SU-DHL-6 (cell line): ENCODE measurements at regions not wholly inside any gene's neighbourhood (a gene's known extent, or its start where the extent isn't known, plus 50 kb on each side); places are given as distances from the start of the nearest gene placed in this dataset.

ENCODE experiments used
- EZH2phosphoT487 ChIP-seq: fragments of 200-600 bp; sonication (generic), shearing (Covaris generic); conservative IDR thresholded peaks from 2 replicates; pipeline ENCODE4 v1.6.1; 2018; ENCODE audit warnings: mild to moderate bottlenecking, antibody characterized with exemption, low read length, moderate library complexity, mixed read lengths
- TF ChIP-seq, protein P1 (sequence below): fragments of 200-600 bp; sonication (generic); IDR thresholded peaks from one replicate; pipeline ENCODE4 v1.5.1; 2017; ENCODE audit warnings: antibody characterized with exemption, mild to moderate bottlenecking, low read length, moderate library complexity; ENCODE audit not compliant: insufficient read depth, poor library complexity, severe bottlenecking

DNA sequence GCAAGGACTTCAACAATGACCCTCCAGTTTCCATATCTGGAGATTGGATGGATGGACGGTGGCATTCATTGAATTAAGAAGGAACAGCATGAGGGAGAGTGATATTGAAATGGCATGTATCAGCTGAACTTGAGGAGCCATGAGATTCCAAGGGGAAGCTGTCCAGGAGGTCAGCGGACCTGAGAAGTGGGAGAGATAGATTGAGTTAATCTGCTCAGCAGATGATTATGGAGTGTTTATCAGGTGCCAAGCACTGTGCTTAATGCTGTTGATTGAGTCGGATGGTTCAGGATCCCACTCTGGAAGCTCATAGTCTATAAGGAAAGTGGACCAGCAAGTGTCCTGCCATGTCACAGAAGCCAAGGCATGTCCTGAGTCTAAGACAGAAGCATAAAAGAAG is 581.3 kb downstream of the INSC start:
- TF ChIP-seq, protein P1, sequence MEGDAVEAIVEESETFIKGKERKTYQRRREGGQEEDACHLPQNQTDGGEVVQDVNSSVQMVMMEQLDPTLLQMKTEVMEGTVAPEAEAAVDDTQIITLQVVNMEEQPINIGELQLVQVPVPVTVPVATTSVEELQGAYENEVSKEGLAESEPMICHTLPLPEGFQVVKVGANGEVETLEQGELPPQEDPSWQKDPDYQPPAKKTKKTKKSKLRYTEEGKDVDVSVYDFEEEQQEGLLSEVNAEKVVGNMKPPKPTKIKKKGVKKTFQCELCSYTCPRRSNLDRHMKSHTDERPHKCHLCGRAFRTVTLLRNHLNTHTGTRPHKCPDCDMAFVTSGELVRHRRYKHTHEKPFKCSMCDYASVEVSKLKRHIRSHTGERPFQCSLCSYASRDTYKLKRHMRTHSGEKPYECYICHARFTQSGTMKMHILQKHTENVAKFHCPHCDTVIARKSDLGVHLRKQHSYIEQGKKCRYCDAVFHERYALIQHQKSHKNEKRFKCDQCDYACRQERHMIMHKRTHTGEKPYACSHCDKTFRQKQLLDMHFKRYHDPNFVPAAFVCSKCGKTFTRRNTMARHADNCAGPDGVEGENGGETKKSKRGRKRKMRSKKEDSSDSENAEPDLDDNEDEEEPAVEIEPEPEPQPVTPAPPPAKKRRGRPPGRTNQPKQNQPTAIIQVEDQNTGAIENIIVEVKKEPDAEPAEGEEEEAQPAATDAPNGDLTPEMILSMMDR = no peak
- no peak for TF ChIP-seq EZH2phosphoT487
